HG02588 (cell line): ENCODE measurements at regions not wholly inside any gene's neighbourhood (a gene's known extent, or its start where the extent isn't known, plus 50 kb on each side); places are given as distances from the start of the nearest gene placed in this dataset.

ENCODE experiments used
- ATAC-seq: cut with Tn5 transposase; IDR thresholded peaks from one replicate; pipeline ENCODE4 v1.9.1; 2021; ENCODE audit warnings: mild to moderate bottlenecking, moderate library complexity; ENCODE audit not compliant: unreplicated experiment

DNA sequence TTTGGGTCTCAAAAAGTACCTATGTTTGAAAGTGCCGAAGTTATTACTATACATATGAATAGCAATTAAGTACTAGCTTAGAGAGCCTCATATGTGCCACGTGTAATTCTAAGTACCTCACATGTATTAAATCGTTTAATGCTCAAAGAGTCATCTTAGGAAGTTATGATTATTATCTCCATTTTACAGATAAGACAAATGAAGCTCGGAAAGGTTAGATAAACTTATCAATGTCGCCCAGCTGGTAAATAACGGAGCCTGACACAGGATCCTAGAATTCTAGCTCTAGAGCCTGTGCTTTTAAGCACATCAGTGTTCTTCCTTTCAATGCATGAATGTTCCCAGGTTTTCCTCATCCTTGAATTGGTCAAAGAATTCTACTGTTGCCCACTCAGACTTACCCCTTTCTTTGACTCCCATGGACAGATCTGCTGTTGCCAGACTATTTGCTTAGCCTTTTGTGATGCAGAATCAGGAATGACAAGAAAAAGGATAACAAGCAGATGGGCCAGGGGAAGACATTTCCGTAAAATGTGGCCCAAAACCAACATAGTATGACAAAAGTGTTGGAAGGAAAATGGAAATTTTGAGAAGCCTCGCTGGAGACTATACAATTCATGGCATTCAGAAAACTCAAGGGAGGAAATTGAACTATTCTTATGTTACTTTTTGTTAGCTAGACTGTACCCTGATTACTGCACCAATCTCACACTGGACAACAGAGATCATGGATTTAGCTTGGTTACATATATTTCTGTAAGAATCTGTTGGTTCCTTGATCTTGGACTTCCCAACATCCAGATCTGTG lies 237.1 kb upstream of the CITED2 start:
- ATAC-seq = no peak

DNA sequence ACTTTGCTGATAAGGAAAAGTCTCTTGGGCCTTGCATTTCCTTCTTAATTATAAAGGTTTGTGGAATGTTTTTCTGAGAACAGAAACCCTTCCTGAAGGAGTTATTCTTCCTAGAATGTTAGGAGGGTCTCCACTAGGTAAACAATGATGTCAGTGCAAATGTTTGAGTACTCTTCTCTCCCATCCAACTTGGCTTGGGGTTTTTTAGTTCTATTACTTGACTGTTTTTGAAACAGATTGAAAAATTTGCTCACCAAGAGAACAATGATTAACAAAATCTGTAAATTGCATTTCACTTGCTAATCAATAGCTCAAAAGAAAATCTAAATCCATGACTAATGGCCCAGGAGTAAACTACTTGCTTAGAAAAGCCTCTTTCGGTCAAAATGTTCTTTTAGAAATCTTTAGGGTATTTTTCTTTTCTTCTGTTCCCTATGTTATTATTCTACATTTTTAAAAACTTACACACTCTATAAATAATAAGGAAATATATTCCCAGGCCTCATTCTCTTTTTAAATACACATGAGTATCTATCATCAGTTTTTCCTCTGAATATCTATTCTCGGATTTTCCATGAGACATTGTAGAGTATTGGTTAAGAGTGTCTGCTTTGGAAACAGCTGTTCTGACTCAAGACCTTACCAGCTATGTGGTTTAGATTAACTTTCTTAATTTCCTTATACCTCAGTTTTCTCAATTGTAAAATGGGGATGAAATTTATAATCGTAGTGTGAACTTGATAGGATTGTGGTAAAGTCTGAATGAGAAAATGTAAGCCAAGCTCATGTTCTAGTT lies 234.2 kb upstream of the CITED2 start:
- ATAC-seq = no peak

DNA sequence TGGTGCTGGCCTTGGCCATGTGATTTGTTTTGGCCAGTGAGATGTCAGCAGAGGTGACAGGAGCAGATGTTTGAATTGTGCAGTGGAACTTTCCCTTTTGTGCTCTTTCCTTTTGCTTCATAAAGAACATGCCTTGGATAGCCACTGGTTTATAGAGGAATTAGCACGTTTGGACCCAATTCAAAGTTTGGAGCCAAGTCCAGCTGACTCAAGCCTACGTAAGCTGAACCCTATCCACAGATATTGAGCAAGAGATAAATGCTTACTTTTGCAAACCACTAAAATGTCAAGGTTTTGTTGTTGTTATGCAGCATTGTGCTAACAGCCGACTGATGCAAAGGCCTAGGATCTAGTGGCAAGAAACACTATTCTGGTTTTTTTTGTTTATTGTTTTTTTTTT lies 230.9 kb upstream of the CITED2 start:
- ATAC-seq = no peak

DNA sequence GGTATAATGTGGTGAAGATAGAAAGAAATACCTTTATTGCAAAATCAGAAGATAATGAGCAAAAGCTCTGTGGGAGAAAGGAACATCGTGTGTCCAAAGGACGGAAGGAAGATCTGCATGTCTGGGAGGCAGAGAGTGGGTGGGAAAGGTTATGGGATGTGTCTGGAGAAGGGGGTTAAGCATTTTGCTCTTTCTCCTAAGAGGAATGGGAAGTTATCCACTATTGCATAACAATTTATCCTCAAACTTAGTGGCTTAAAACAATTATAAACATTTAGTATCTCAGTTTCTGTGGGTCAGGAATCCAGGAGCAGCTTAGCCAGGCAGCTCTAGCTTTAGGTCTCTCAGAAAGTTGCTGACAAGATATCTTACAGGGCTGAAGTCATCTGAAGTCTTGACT lies 229.1 kb upstream of the CITED2 start:
- no peak for ATAC-seq

DNA sequence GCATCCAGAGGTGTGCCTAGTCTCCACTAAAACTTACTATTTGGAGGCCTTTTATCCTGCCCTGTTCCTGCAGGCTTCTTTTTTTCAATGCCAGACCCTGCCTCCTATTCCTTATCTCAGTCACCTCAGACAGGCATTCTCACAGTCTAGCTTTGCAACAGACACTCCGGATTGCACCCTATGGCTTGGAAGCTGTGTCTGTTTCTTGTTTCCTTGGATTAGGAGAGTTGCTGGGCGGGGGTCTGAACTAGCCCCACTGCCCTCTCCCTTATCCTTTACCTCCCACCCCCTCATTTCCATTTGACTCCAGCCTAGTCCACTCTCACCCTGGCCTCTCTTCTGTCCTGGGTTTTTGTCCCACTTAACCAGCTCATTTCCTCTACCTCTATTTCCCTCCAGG lies 228.1 kb upstream of the CITED2 start:
- ATAC-seq = no peak

DNA sequence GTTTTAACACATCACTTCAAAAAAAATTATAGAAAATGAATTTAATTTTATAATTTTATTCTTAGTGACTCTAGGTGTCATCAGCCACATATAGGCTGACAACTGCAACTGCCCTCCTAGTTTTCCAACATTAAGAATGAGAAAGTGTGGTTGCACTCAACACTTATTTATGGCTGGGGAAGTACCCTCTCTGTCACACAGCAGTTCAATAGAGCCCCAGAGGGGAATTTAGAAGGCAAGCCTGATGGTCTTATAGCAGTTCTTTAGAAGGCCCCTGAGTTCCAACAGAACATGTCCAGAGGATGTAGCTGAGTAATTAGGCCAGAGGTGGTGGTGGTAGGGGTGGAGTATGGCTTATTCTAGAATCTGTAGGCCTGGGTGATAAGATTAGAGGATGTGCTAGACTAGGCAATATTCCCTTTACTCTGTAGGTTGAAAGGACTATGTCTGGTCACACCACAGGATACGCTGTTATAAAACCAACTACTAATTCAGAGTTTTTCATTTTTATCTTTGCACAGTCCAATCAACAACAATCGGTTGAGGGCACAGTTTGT lies 226.5 kb upstream of the CITED2 start:
- peak; percentile 98 for ATAC-seq

DNA sequence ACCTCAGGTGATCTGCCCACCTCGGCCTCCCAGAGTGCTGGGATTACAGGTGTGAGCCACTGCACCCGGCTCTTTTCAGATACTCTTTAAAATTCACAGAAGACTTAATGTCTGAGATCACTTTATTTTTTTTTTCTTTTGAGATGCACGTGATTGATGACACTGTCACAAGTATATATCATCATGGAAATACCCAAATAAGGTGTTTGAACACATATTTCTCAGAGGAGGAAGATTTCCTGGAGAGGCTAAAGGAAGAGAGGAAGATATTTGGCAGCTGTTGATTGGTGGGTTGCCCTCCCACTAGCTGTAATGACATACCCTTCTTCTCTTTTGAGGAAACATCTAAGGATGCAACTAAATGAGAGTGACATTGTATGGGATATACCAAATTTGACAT lies 225.9 kb upstream of the CITED2 start:
- ATAC-seq = peak; percentile 6

DNA sequence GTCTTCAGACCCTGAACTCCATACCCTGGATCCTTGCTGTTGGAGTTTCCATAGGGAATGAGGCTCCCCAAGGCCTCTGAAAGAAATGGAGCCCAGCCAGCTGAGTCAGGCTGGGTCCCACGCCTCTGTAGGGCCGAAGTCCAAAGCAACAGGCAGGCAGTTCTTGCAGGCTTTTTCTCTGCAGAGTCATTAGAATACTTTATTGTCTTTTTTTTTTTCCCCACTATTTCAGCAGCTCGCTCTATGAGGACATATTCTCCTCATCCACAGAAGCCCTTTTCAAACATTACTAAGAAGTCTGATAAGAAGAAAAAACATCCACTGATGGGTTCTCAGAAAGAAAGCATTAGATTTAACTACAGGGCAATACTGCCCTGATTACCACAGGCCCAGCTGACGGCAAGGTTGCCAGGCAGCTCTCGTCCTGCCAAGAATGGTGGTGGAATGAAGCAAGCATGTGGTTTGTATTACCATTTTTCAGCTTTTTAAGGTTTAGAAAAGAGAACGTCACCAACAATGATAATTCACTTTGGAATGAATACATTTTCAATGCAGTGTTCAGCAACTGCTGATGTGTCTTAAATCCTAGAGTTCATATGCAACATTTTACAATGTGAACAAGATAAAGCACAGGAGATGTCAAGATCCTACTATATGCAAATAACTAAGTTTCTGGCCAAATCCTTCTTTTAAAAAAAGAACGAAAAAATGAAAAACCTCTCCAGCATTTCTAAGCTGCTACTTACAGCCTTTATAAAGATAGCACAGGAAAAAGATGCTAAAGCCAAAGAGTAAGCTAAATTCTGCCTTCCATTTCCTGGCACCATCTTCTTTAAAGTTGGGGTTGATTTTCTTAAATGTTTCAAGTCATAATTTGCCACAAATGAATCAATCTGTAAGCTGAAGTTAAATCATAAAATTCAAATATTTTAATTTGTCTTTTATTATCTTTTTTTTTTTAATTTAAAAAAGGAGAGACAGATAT lies 223.6 kb upstream of the CITED2 start:
- no peak for ATAC-seq

DNA sequence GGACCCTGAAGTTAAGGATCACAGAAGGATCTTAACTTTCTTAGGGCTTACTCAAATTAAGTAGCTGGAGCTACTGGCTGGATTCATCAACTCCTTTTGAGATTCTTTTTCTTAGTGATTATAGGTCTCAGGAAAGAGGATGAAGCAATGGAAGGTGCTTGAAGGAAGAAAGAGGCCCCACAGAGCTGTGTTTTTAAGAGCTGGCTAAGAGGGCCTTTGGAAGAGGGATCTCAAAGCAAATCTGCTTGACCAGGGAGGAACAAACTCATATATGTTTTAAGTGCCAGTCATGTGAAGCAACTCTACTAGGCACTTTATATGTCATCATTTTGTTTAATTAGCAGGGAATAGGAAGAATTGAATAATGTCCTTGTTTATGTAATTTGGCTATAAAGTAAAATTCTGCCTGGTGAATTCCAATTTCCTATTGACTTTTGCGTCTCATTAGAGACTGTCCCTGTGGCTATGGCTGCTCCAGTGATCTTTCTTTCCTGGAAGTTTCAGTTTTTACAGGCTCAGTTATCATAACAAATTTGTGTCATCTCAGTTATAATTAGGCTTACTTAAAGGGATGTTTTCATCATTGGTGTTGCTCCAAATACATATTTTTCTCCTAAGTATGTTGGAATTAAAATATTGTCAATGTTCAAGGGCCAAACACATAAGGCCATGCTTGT lies 222.8 kb upstream of the CITED2 start:
- no peak for ATAC-seq

DNA sequence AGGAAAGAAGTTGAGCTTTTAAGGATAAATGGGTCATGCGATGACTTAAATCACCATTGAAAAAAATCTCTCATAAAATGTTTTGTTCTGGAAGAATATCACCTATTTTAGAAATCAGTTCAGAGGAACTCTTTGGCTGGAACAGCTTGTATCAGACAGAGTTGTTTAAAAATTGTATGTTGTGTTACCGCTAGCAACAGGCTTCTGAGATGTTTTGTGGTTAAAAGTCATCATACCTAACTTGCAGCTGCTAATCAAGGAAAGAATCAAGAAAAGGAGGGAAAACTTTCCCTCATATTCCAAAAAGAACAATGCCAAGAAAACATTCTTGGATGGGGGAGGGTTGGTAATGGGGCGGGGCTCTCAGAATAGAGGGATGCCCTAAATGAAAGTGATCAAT lies 220.7 kb upstream of the CITED2 start:
- no peak for ATAC-seq

DNA sequence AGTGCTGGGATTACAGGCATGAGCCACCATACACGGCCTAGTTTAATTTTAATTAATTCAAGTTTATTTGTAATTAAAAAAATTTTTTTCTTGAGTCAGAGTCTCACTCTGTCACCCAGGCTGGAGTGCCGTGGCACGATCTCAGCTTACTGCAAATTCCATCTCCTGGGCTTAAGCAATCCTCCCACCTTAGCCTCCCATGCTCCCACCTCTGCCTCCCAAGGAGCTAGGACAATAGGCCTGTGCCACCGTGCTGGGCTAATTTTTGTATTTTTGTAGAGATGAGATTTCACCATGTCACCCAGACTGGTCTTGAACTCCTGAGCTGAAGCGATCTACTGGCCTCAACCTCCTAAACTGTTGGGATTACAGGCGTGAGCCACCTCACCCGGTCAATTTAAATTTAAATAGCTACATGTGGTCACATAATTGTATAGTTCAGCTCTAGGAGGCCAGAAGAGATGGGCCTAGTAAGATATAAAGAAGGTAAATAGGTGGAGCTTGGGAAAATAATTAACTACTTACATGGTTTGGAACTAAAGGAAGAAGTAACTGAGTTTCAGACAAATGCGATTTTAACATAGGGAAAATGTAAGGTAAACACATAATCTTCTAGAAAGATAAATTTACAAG lies 220.0 kb upstream of the CITED2 start:
- no peak for ATAC-seq

DNA sequence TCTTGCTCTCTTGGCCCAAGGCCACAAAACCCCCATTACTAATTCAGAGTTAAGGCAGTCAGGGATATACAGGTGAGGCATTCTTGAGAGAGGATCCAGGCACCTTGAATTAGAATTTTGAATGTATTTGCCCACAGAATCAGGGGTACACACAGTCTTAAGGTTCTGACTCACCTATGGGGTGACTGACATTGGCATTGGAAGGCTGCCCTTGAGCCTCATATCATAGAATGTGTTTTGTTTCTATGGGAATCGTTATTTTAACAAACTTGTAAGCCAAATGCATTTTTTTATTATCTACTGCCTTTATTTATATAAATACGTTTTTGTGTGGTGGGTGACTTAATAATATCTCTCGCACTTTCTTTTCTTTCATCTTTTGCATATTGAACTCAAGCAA lies 218.6 kb upstream of the CITED2 start:
- ATAC-seq = no peak

DNA sequence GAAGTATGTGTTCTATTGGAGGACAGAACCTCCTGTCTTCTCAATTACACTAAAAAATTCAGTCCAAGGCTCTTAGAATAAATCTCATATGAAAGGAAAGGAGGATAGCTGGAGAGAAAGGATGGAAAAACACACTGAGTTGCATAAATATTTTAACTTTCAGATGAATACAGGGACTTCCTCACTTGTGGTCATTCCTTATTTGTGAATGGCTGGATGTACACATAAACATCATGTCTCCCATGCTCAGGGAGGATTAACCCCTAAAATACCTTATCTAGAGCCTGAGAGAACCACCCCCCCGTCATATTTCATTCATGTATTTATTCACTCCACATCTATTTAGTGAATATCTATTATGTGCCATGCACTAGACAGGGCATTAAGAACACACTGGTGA lies 217.6 kb upstream of the CITED2 start:
- no peak for ATAC-seq

DNA sequence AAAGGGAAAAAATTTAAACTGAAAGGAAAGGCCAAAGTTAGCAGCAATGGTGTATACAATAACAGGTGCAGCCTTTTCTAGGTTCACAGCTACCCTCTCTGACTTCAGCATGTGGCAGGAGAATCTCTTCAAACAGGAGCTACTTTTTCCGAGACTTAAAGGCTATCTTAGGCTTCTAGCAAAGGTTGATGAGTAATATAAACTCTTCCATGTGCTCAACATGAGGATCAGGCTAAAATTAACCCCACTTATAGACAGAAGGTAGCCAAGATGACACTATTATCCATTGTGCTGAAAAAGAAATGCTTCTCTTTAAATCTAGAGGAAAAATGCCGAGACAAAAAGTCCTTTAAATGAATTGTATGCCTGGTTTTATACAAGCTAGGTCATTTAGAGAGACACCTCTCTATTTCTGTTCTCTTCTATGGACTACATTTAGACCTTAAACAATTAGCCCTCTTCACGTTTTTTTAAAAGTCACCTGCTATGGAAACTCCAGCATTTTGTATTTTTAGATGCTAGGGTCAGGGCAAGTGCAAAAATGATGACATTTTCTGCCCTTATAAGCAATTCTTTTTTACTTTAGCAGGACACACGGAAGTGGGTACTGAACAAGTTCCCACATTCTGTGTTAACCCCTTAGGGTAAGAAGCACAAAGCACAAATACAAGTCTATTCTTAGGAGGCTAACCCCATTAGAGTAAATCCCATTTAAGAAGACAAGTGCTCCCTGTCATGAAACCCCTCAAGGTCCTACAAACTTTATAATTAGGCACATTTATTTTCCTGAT lies 216.8 kb upstream of the CITED2 start:
- ATAC-seq = no peak

DNA sequence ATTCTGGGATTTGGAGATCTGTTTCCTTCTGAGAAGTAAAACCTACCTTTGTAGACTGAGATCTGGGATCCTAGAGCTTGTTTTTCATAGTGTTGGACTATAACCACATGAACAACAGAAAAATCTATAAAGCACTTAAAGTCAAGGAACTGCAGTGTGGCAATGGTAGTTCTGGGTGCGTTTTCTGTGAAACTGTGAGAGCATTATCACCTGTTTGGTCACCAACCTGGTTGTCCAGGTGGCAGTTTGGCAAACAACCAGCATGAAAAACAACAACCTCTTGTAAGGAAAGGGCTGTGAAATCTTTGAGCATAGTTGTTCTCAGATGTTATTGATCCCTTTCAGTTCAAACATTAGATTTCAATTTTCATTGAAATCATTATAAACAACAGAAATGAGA lies 215.8 kb upstream of the CITED2 start:
- no peak for ATAC-seq

DNA sequence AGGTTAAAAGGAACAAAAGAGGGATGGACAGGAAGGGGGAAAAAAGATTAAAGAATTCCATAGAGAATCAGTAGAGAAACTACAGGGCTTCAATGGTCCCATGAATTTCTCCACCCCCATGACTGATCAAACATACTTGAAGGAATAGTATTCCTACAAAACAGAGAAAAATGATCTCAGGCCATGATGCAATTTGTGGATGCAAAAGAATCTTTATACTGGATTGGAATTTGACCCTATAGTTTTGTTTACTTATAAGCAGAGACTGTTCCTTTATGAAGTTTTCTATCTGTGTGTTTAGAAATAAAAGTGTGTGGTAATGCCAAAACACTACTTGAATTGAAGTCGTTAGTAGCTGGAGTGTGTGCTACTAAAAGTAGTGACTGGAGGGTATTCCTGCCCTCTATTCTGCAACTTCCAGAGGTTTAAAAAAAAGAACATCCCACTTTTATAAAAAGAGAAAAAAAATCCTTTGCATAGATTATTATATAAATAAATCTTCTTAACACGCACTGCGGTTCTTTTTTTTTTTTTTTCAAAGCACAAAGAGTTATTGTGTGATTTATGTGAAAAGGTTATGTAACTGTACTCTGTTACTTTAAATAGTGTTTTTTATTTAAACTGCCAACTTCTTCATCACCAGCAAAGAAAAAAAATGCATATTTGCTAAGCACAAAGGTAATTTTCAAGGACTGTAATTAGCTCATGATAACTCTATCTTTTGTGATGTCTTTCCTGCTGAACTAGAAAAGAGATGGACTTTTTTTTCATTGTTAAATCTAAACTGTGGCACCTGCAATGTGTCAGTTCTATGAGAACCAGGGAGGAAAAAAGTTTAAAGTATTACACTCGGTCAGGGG lies 214.5 kb upstream of the CITED2 start:
- ATAC-seq = no peak

DNA sequence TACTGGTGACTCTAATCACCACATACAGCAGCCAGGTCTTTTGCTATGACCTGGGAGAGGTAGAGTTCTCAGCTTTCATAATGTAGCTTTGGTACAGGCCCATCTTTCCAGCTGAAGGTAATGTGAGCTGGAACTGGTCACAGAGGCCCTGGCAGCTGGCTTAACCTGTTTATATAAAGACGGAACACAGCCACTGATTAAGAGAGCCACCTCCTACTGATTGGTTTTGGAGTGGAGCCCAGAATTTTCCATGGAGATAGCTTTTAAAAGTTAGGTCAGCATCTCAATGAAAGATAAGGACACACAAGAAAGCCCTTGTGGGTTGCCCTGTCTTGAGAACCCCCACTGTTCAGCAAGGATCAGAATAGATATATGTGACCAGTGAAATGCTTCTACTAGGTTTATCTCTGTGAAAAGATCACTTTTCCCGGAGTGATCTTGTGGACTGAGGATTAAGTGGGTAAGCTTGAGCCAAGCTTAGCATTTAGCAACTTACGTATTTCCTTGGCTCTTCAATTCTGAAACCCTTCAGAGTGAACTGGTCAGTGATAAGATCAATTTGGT lies 213.7 kb upstream of the CITED2 start:
- ATAC-seq = no peak

DNA sequence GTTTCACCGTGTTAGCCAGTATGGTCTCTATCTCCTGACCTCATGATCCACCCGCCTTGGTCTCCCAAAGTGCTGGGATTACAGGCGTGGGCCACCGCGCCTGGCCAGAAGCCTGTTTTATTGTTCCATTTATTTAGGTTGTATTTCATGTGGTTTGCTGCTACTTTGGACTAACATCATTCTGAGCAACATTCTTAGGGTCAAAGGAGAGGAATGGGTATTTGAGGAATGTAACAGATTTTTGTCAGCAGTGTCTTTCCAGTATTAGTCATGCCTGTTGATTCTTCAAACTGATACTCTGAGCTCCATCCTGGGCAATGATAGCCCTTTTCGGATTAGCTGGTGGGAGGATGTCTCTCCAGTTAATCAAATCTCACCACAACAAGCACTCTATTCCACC lies 213.0 kb upstream of the CITED2 start:
- no peak for ATAC-seq
